ENCODE measurements at regions not wholly inside any gene's neighbourhood (a gene's known extent, or its start where the extent isn't known, plus 50 kb on each side); places are given as distances from the start of the nearest gene placed in this dataset.

- H3K27me3 ChIP-seq = no peaks in the 10 kb centered on the region
- H3K4me1 ChIP-seq = no peaks in the 10 kb centered on the region
- H3K36me3 ChIP-seq = no peaks in the 10 kb centered on the region
- no peak overlapping the region for H3K4me3 ChIP-seq
- H3K27ac ChIP-seq = no peak overlapping the region
- TF ChIP-seq CTCF (IDR thresholded peaks at IDR 0.05) = no peak
- ATAC-seq (no peak), DNase-seq (no peak)
- peaks cover 0 to 6% (median 0%) of the 10 kb centered on the region in 11 donors for H3K9me3 ChIP-seq
- intact Hi-C loops (cut with DNase I) = no loop called here
Observed at GRCh38 chr2:77818186-77818585, 296.0 kb upstream of the LRRTM4 start.

GRCh38 chr2:77823028-77823427 is 300.9 kb upstream of the LRRTM4 start:
- Histone ChIP-seq H3K4me3 (no peak overlapping the region), H3K27ac (no peak overlapping the region), H3K27me3 (no peaks in the 10 kb centered on the region), H3K4me1 (no peaks in the 10 kb centered on the region), H3K36me3 (no peaks in the 10 kb centered on the region), H3K9me3 (peaks cover 0 to 26% (median 5%) of the 10 kb centered on the region in 11 donors)
- TF ChIP-seq CTCF (IDR thresholded peaks at IDR 0.05) = no peak
- ATAC-seq (no peak), DNase-seq (no peak)
- intact Hi-C loops (cut with DNase I) = no loop called here
- 76 to 79% methylated on average over 2 of the region's 2 CpGs for WGBS, 2 donors

GRCh38 chr2:77831060-77831459 is 308.9 kb upstream of the LRRTM4 start:
- Histone ChIP-seq H3K9me3 (peaks cover 0 to 59% (median 9%) of the 10 kb centered on the region in 11 donors), H3K4me3 (no peak overlapping the region), H3K4me1 (no peaks in the 10 kb centered on the region), H3K27ac (no peak overlapping the region), H3K27me3 (no peaks in the 10 kb centered on the region), H3K36me3 (no peaks in the 10 kb centered on the region)
- intact Hi-C loops (cut with DNase I) = no loop called here
- ATAC-seq = no peak
- DNase-seq = no peak
- 76 to 86% methylated on average over 2 of the region's 2 CpGs for WGBS, 2 donors
- TF ChIP-seq CTCF (IDR thresholded peaks at IDR 0.05) = no peak

- peaks cover 0 to 60% (median 9%) of the 10 kb centered on the region in 11 donors for H3K9me3 ChIP-seq
- no peak overlapping the region for H3K4me3 ChIP-seq
- no peaks in the 10 kb centered on the region for H3K4me1 ChIP-seq
- WGBS, 2 donors = 69 to 75% methylated on average over 1 of the region's 1 CpG
- H3K27ac ChIP-seq = no peak overlapping the region
- no peaks in the 10 kb centered on the region for H3K27me3 ChIP-seq
- no peak for TF ChIP-seq CTCF (IDR thresholded peaks at IDR 0.05)
- ATAC-seq (no peak), DNase-seq (no peak)
- H3K36me3 ChIP-seq = no peaks in the 10 kb centered on the region
- intact Hi-C loops (cut with DNase I) = no loop called here
Observed at GRCh38 chr2:77831471-77831870, 309.3 kb upstream of the LRRTM4 start.

- TF ChIP-seq CTCF (IDR thresholded peaks at IDR 0.05) = no peak
- Histone ChIP-seq H3K4me3 (no peak overlapping the region), H3K36me3 (no peaks in the 10 kb centered on the region), H3K4me1 (no peaks in the 10 kb centered on the region), H3K27me3 (no peaks in the 10 kb centered on the region), H3K27ac (no peak overlapping the region), H3K9me3 (peaks cover 0 to 60% (median 9%) of the 10 kb centered on the region in 11 donors)
- WGBS, 2 donors = 48 to 71% methylated on average over 1 of the region's 1 CpG
- DNase-seq = no peak
- intact Hi-C loops (cut with DNase I) = no loop called here
- ATAC-seq = no peak
Observed at GRCh38 chr2:77831898-77832297, 309.7 kb upstream of the LRRTM4 start.
